ENCODE measurements at regions not wholly inside any gene's neighbourhood (a gene's known extent, or its start where the extent isn't known, plus 50 kb on each side); places are given as distances from the start of the nearest gene placed in this dataset.

DNA sequence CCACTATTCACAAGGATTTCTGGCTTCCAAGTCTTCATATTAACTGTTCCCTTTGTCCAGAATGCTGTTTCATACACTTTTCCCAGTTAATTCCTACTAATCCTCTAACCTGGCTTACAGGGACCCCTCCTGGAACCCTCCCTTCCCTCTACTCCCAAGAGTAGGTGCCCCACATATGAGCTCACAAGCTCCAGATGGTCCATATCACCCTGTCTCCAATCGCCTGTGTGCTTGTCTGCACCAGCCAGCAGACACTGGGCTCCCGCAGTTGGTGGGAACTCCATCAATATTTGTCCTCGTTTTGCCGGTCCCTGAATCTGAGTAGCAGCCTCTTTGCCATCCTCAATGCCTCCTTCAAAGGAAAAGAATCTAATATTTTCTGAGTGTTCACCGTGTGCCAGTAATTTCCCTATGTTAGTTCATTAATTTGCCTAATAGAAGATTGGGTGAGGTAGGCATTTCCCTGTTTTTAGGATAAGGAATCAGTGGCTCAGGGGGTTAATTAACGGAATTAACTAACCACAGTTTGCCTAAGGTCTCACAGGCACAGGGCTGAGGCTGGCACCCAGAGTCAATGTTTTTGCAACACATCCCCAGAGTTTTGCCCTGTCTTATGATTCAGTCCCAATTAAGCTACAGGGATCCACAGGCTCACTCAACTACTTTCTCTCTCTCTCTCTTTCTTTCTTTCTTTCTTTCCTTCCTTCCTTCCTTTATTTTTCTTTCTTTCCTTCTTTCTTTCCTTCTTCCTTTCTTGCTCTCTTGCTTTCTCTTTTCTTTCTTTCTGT is 141.6 kb upstream of the CYP1B1 start:
- Histone ChIP-seq H3K4me1 (ENCODE audit: low read length) (no peaks in the 10 kb centered on the region), H4K20me1 (ENCODE audit: insufficient read depth, low read length) (no peaks in the 10 kb centered on the region), H3K36me3 (replicated peaks; ENCODE audit: insufficient read depth, low read length) (no peaks in the 10 kb centered on the region), H3K9me2 (replicated peaks; ENCODE audit: insufficient read depth, low read length) (no peaks in the 10 kb centered on the region), H3K4me2 (ENCODE audit: low read depth, low read length) (no peak overlapping the region), H3K27ac (ENCODE audit: low read length) (no peak overlapping the region), H3K27me3 (replicated peaks; ENCODE audit: insufficient read depth, low read length) (no peaks in the 10 kb centered on the region), H3F3A (ENCODE audit: insufficient read depth, low read length) (no peaks in the 10 kb centered on the region), H2AFZ (ENCODE audit: low read length) (no peak overlapping the region), H3K79me2 (ENCODE audit: low read length) (no peaks in the 10 kb centered on the region), H3K9ac (ENCODE audit: low read length) (no peak overlapping the region), H3K4me3 (ENCODE audit: low read length) (no peak overlapping the region), H3K9me3 (replicated peaks; ENCODE audit: insufficient read depth, low read length) (no peaks in the 10 kb centered on the region)
- DNase-seq: no peak
- TF ChIP-seq, protein P1, sequence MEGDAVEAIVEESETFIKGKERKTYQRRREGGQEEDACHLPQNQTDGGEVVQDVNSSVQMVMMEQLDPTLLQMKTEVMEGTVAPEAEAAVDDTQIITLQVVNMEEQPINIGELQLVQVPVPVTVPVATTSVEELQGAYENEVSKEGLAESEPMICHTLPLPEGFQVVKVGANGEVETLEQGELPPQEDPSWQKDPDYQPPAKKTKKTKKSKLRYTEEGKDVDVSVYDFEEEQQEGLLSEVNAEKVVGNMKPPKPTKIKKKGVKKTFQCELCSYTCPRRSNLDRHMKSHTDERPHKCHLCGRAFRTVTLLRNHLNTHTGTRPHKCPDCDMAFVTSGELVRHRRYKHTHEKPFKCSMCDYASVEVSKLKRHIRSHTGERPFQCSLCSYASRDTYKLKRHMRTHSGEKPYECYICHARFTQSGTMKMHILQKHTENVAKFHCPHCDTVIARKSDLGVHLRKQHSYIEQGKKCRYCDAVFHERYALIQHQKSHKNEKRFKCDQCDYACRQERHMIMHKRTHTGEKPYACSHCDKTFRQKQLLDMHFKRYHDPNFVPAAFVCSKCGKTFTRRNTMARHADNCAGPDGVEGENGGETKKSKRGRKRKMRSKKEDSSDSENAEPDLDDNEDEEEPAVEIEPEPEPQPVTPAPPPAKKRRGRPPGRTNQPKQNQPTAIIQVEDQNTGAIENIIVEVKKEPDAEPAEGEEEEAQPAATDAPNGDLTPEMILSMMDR (IDR thresholded peaks at IDR 0.05; ENCODE audit: low read length): no peak
- TF ChIP-seq EZH2 (optimal IDR thresholded peaks at IDR 0.05; ENCODE audit: low read depth, low read length) (no peak), EZH2phosphoT487 (IDR thresholded peaks at IDR 0.05; ENCODE audit: low read length) (no peak)

DNA sequence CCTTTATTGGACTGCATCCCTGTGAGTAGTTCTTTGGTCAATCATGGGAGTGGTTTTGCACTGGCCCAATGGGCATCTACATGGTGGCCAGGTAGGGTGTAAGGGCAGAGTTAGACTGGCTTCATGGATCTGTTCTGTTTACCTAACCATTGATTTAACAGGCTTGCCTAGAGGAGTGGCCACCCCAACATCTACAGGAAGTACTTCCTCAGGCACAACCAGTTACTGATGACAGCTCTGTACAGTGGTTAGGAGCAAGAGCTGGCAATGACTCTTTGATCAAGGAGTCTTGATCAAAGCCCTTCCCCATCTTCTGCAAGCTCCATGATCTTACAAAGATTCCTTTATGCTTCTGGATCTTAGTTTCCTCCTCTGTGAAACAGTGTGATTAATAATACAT is 140.9 kb upstream of the CYP1B1 start:
- Histone ChIP-seq H3K9ac (ENCODE audit: low read length) (no peak overlapping the region), H3K27me3 (replicated peaks; ENCODE audit: insufficient read depth, low read length) (no peaks in the 10 kb centered on the region), H3K4me1 (ENCODE audit: low read length) (no peaks in the 10 kb centered on the region), H3K27ac (ENCODE audit: low read length) (no peak overlapping the region), H3K4me2 (ENCODE audit: low read depth, low read length) (no peak overlapping the region), H3K4me3 (ENCODE audit: low read length) (no peak overlapping the region), H2AFZ (ENCODE audit: low read length) (no peak overlapping the region), H4K20me1 (ENCODE audit: insufficient read depth, low read length) (no peaks in the 10 kb centered on the region), H3K9me3 (replicated peaks; ENCODE audit: insufficient read depth, low read length) (no peaks in the 10 kb centered on the region), H3K9me2 (replicated peaks; ENCODE audit: insufficient read depth, low read length) (no peaks in the 10 kb centered on the region), H3K79me2 (ENCODE audit: low read length) (no peaks in the 10 kb centered on the region), H3F3A (ENCODE audit: insufficient read depth, low read length) (no peaks in the 10 kb centered on the region), H3K36me3 (replicated peaks; ENCODE audit: insufficient read depth, low read length) (no peaks in the 10 kb centered on the region)
- no peak for DNase-seq
- TF ChIP-seq, protein P1 (IDR thresholded peaks at IDR 0.05; ENCODE audit: low read length): no peak
- TF ChIP-seq EZH2 (optimal IDR thresholded peaks at IDR 0.05; ENCODE audit: low read depth, low read length): no peak
- no peak for TF ChIP-seq EZH2phosphoT487 (IDR thresholded peaks at IDR 0.05; ENCODE audit: low read length)

DNA sequence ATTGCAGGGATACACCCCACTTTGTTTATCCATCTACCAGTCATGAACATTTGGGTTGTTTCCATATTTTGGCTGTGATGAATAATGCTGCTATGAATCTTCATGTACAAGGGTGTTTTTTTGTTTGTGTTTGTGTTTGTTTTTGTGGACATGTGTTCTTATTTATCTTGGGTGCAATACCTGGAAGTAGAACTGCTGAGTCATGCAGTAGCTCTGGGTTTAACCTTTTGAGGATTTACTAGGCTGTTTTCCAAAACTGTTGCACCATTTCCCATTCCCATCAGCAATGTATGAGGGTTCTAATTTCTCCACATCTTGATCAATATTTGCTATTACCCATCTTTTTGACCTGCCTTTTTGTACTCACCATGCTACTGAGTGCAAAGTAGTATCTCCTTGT is 140.0 kb upstream of the CYP1B1 start:
- no peak overlapping the region for H3K4me3 ChIP-seq (ENCODE audit: low read length)
- no peaks in the 10 kb centered on the region for H3F3A ChIP-seq (ENCODE audit: insufficient read depth, low read length)
- DNase-seq: no peak
- H3K9me2 ChIP-seq (replicated peaks; ENCODE audit: insufficient read depth, low read length): no peaks in the 10 kb centered on the region
- no peaks in the 10 kb centered on the region for H3K4me1 ChIP-seq (ENCODE audit: low read length)
- H3K27ac ChIP-seq (ENCODE audit: low read length): no peak overlapping the region
- H3K79me2 ChIP-seq (ENCODE audit: low read length): no peaks in the 10 kb centered on the region
- no peak overlapping the region for H3K4me2 ChIP-seq (ENCODE audit: low read depth, low read length)
- H3K36me3 ChIP-seq (replicated peaks; ENCODE audit: insufficient read depth, low read length): no peaks in the 10 kb centered on the region
- no peak overlapping the region for H3K9ac ChIP-seq (ENCODE audit: low read length)
- no peaks in the 10 kb centered on the region for H3K27me3 ChIP-seq (replicated peaks; ENCODE audit: insufficient read depth, low read length)
- TF ChIP-seq EZH2phosphoT487 (IDR thresholded peaks at IDR 0.05; ENCODE audit: low read length) (no peak), EZH2 (optimal IDR thresholded peaks at IDR 0.05; ENCODE audit: low read depth, low read length) (no peak)
- TF ChIP-seq, protein P1 (IDR thresholded peaks at IDR 0.05; ENCODE audit: low read length): no peak
- H2AFZ ChIP-seq (ENCODE audit: low read length): no peak overlapping the region
- H4K20me1 ChIP-seq (ENCODE audit: insufficient read depth, low read length): no peaks in the 10 kb centered on the region
- no peaks in the 10 kb centered on the region for H3K9me3 ChIP-seq (replicated peaks; ENCODE audit: insufficient read depth, low read length)

Measured in MM.1S (cell line).